ENCODE measurements at regions not wholly inside any gene's neighbourhood (a gene's known extent, or its start where the extent isn't known, plus 50 kb on each side); places are given as distances from the start of the nearest gene placed in this dataset.

GRCh38 chr1:18039102-18039501, 68.5 kb upstream of the IGSF21 start:
- no peak overlapping the region for H2BK5ac ChIP-seq (ENCODE audit: low read length)
- no peak overlapping the region for H2BK15ac ChIP-seq (ENCODE audit: low read length)

DNA sequence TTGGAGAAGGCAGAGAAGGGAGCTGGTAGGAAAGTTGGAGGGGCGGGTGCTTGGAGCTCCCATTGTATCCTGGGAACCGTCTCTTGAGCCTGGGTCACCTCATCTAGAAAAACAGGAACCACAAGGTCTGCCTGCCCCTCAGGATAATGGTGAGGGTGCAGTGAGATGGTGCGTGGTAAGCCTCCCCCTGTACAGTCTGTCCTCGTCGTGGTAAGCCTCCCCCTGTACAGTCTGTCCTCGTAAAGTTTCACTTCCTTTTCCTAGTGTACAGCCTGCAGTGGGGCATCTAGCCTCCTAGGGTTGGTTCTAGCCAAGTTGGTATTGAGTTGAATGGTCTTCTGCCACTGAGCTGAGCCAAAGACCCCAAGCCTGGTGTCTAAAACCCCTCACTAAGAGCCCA, 66.5 kb upstream of the IGSF21 start:
- H3K36me3 ChIP-seq (replicated peaks in 1 of 2; ENCODE audit: control insufficient read depth in 2 of 2, insufficient read depth in 2 of 2, low read length in 2 of 2) = no peaks in the 10 kb centered on the region
- H3K9ac ChIP-seq (ENCODE audit: low read depth, low read length, poor library complexity) = no peak overlapping the region
- H3K9me3 ChIP-seq (replicated peaks in 1 of 2; ENCODE audit: control insufficient read depth in 2 of 2, insufficient read depth in 1 of 2, low read depth in 1 of 2, low read length in 2 of 2) = no peaks in the 10 kb centered on the region
- H3K23ac ChIP-seq (ENCODE audit: low read depth, low read length, poor library complexity) = no peak overlapping the region
- H2BK12ac ChIP-seq (ENCODE audit: low read length) = no peak overlapping the region
- no peak overlapping the region for H3K27ac ChIP-seq (replicated peaks; ENCODE audit: low read length)
- H3K14ac ChIP-seq (ENCODE audit: low read length) = no peak overlapping the region
- H3K18ac ChIP-seq (ENCODE audit: low read length) = peak overlapping the region; percentile 46
- H3K27me3 ChIP-seq (ENCODE audit: control insufficient read depth in 3 of 3, insufficient read depth in 3 of 3, low read depth in 1 of 3, low read length in 3 of 3) = no peaks in the 10 kb centered on the region
- WGBS, 2 donors (ENCODE audit: extremely low coverage in 2 of 2, insufficient read length in 2 of 2, insufficient replicate concordance in 1 of 2) = no CpG with 5 or more reads among the region's 6 CpGs
- H4K8ac ChIP-seq (ENCODE audit: low read depth, low read length) = no peak overlapping the region
- peaks cover 0 to 2% of the 10 kb centered on the region in 2 donors for H3K4me1 ChIP-seq (ENCODE audit: control insufficient read depth in 2 of 2, insufficient read depth in 1 of 2, low read depth in 1 of 2, low read length in 2 of 2)
- no peak overlapping the region for H3K4me3 ChIP-seq (ENCODE audit: low read length in 2 of 2)
- H3K4ac ChIP-seq (ENCODE audit: low read length) = no peak overlapping the region
- H2BK15ac ChIP-seq (ENCODE audit: low read length) = no peak overlapping the region
- H2BK120ac ChIP-seq (ENCODE audit: low read depth, low read length) = no peak overlapping the region
- H4K91ac ChIP-seq (ENCODE audit: low read depth, low read length, poor library complexity) = no peak overlapping the region
- H2AK5ac ChIP-seq (ENCODE audit: low read depth, low read length) = no peak overlapping the region
- DNase-seq (ENCODE audit: low spot score) = no peak
- H2BK5ac ChIP-seq (ENCODE audit: low read length) = no peak overlapping the region
- no peak overlapping the region for H2AFZ ChIP-seq (ENCODE audit: low read length)
- H3K4me2 ChIP-seq (ENCODE audit: insufficient read depth, low read length, poor library complexity, severe bottlenecking) = no peak overlapping the region
- H3K79me1 ChIP-seq (ENCODE audit: low read depth, low read length) = no peaks in the 10 kb centered on the region

More at GRCh38 chr1:18039102-18039501, 68.5 kb upstream of the IGSF21 start:
- Histone ChIP-seq H2AK5ac (ENCODE audit: low read depth, low read length) (no peak overlapping the region), H3K4me2 (ENCODE audit: insufficient read depth, low read length, poor library complexity, severe bottlenecking) (no peak overlapping the region), H3K4me3 (ENCODE audit: low read length in 2 of 2) (no peak overlapping the region), H3K9ac (ENCODE audit: low read depth, low read length, poor library complexity) (no peak overlapping the region), H2AFZ (ENCODE audit: low read length) (no peak overlapping the region), H3K27ac (replicated peaks; ENCODE audit: low read length) (no peak overlapping the region), H3K14ac (ENCODE audit: low read length) (no peak overlapping the region), H3K18ac (ENCODE audit: low read length) (no peak overlapping the region), H3K23ac (ENCODE audit: low read depth, low read length, poor library complexity) (no peak overlapping the region), H4K91ac (ENCODE audit: low read depth, low read length, poor library complexity) (no peak overlapping the region), H4K8ac (ENCODE audit: low read depth, low read length) (no peak overlapping the region), H3K36me3 (replicated peaks in 1 of 2; ENCODE audit: control insufficient read depth in 2 of 2, insufficient read depth in 2 of 2, low read length in 2 of 2) (no peaks in the 10 kb centered on the region), H2BK12ac (ENCODE audit: low read length) (no peak overlapping the region), H3K4me1 (ENCODE audit: control insufficient read depth in 2 of 2, insufficient read depth in 1 of 2, low read depth in 1 of 2, low read length in 2 of 2) (peaks cover 0 to 2% of the 10 kb centered on the region in 2 donors), H3K27me3 (ENCODE audit: control insufficient read depth in 3 of 3, insufficient read depth in 3 of 3, low read depth in 1 of 3, low read length in 3 of 3) (no peaks in the 10 kb centered on the region), H3K9me3 (replicated peaks in 1 of 2; ENCODE audit: control insufficient read depth in 2 of 2, insufficient read depth in 1 of 2, low read depth in 1 of 2, low read length in 2 of 2) (no peaks in the 10 kb centered on the region), H3K4ac (ENCODE audit: low read length) (no peak overlapping the region), H3K79me1 (ENCODE audit: low read depth, low read length) (no peaks in the 10 kb centered on the region), H2BK120ac (ENCODE audit: low read depth, low read length) (no peak overlapping the region)
- DNase-seq (ENCODE audit: low spot score) = no peak
- WGBS, 2 donors (ENCODE audit: extremely low coverage in 2 of 2, insufficient read length in 2 of 2, insufficient replicate concordance in 1 of 2) = no CpG with 5 or more reads among the region's 1 CpG

DNA sequence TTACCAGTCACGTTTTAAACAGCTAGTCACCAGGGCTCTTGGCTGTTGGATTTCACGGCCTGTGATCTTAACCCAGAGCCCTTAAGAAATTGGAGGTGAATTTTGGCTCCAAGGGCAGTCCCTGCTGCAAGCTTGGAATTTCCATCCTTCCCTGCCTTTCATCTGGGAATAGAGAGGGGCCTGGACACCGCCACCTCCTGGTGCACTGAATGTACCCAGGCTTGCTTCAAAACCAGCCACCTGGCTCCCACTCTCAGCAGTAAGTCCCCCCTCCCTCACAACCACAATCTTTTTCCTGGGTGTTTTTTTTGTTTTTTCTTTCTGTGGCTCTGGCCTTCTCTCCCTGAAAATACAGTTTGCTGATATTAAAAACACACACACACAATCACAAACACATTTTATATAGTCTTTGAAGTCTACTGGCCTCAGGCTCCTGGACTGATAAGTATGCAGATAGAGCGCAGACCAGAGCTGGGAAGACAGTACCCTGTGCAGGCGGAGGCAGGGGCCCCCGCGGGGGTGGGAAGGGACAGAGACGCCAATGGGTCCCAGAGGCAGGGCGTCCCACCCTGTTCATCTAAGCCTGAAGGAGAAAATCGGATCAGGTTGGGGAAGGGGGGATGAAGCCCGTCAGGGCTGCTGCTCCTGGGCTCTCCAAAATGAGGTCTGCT, 65.8 kb upstream of the IGSF21 start:
- Histone ChIP-seq H4K91ac (ENCODE audit: low read depth, low read length, poor library complexity) (no peak overlapping the region), H3K4me1 (ENCODE audit: control insufficient read depth in 2 of 2, insufficient read depth in 1 of 2, low read depth in 1 of 2, low read length in 2 of 2) (peaks cover 0 to 2% of the 10 kb centered on the region in 2 donors), H4K8ac (ENCODE audit: low read depth, low read length) (no peak overlapping the region), H2BK5ac (ENCODE audit: low read length) (no peak overlapping the region), H2BK12ac (ENCODE audit: low read length) (no peak overlapping the region), H2BK15ac (ENCODE audit: low read length) (no peak overlapping the region), H2AFZ (ENCODE audit: low read length) (no peak overlapping the region), H2AK5ac (ENCODE audit: low read depth, low read length) (no peak overlapping the region), H3K14ac (ENCODE audit: low read length) (no peak overlapping the region), H3K4ac (ENCODE audit: low read length) (no peak overlapping the region), H3K27ac (replicated peaks; ENCODE audit: low read length) (no peak overlapping the region), H3K4me2 (ENCODE audit: insufficient read depth, low read length, poor library complexity, severe bottlenecking) (no peak overlapping the region), H3K36me3 (replicated peaks in 1 of 2; ENCODE audit: control insufficient read depth in 2 of 2, insufficient read depth in 2 of 2, low read length in 2 of 2) (no peaks in the 10 kb centered on the region), H3K4me3 (ENCODE audit: low read length in 2 of 2) (no peak overlapping the region), H3K18ac (ENCODE audit: low read length) (no peak overlapping the region), H3K79me1 (ENCODE audit: low read depth, low read length) (no peaks in the 10 kb centered on the region), H3K27me3 (ENCODE audit: control insufficient read depth in 3 of 3, insufficient read depth in 3 of 3, low read depth in 1 of 3, low read length in 3 of 3) (no peaks in the 10 kb centered on the region), H2BK120ac (ENCODE audit: low read depth, low read length) (no peak overlapping the region), H3K9ac (ENCODE audit: low read depth, low read length, poor library complexity) (no peak overlapping the region), H3K23ac (ENCODE audit: low read depth, low read length, poor library complexity) (no peak overlapping the region), H3K9me3 (replicated peaks in 1 of 2; ENCODE audit: control insufficient read depth in 2 of 2, insufficient read depth in 1 of 2, low read depth in 1 of 2, low read length in 2 of 2) (no peaks in the 10 kb centered on the region)
- no peak for DNase-seq (ENCODE audit: low spot score)
- WGBS, 2 donors (ENCODE audit: extremely low coverage in 2 of 2, insufficient read length in 2 of 2, insufficient replicate concordance in 1 of 2) = no CpG with 5 or more reads among the region's 11 CpGs

- H3K27me3 ChIP-seq (ENCODE audit: control insufficient read depth in 3 of 3, insufficient read depth in 3 of 3, low read depth in 1 of 3, low read length in 3 of 3) = no peaks in the 10 kb centered on the region
- no peak overlapping the region for H2BK15ac ChIP-seq (ENCODE audit: low read length)
- H2AK5ac ChIP-seq (ENCODE audit: low read depth, low read length) = no peak overlapping the region
- no peak overlapping the region for H3K4me3 ChIP-seq (ENCODE audit: low read length in 2 of 2)
- H2BK12ac ChIP-seq (ENCODE audit: low read length) = no peak overlapping the region
- no peak overlapping the region for H2BK5ac ChIP-seq (ENCODE audit: low read length)
- H3K18ac ChIP-seq (ENCODE audit: low read length) = no peak overlapping the region
- no peak overlapping the region for H3K4me2 ChIP-seq (ENCODE audit: insufficient read depth, low read length, poor library complexity, severe bottlenecking)
- DNase-seq (ENCODE audit: low spot score) = no peak
- H4K91ac ChIP-seq (ENCODE audit: low read depth, low read length, poor library complexity) = no peak overlapping the region
- H3K36me3 ChIP-seq (replicated peaks in 1 of 2; ENCODE audit: control insufficient read depth in 2 of 2, insufficient read depth in 2 of 2, low read length in 2 of 2) = no peaks in the 10 kb centered on the region
- no peak overlapping the region for H3K23ac ChIP-seq (ENCODE audit: low read depth, low read length, poor library complexity)
- H3K4me1 ChIP-seq (ENCODE audit: control insufficient read depth in 2 of 2, insufficient read depth in 1 of 2, low read depth in 1 of 2, low read length in 2 of 2) = peaks cover 0 to 2% of the 10 kb centered on the region in 2 donors
- H2AFZ ChIP-seq (ENCODE audit: low read length) = no peak overlapping the region
- no CpG with 5 or more reads among the region's 2 CpGs for WGBS, 2 donors (ENCODE audit: extremely low coverage in 2 of 2, insufficient read length in 2 of 2, insufficient replicate concordance in 1 of 2)
- H3K9ac ChIP-seq (ENCODE audit: low read depth, low read length, poor library complexity) = no peak overlapping the region
- H3K79me1 ChIP-seq (ENCODE audit: low read depth, low read length) = no peaks in the 10 kb centered on the region
- H2BK120ac ChIP-seq (ENCODE audit: low read depth, low read length) = no peak overlapping the region
- H3K9me3 ChIP-seq (replicated peaks in 1 of 2; ENCODE audit: control insufficient read depth in 2 of 2, insufficient read depth in 1 of 2, low read depth in 1 of 2, low read length in 2 of 2) = no peaks in the 10 kb centered on the region
- H4K8ac ChIP-seq (ENCODE audit: low read depth, low read length) = no peak overlapping the region
- no peak overlapping the region for H3K14ac ChIP-seq (ENCODE audit: low read length)
- H3K27ac ChIP-seq (replicated peaks; ENCODE audit: low read length) = no peak overlapping the region
- H3K4ac ChIP-seq (ENCODE audit: low read length) = no peak overlapping the region
Measured at GRCh38 chr1:18043871-18044270, 63.7 kb upstream of the IGSF21 start.
